ENCODE measurements at regions not wholly inside any gene's neighbourhood (a gene's known extent, or its start where the extent isn't known, plus 50 kb on each side); places are given as distances from the start of the nearest gene placed in this dataset.

DNA sequence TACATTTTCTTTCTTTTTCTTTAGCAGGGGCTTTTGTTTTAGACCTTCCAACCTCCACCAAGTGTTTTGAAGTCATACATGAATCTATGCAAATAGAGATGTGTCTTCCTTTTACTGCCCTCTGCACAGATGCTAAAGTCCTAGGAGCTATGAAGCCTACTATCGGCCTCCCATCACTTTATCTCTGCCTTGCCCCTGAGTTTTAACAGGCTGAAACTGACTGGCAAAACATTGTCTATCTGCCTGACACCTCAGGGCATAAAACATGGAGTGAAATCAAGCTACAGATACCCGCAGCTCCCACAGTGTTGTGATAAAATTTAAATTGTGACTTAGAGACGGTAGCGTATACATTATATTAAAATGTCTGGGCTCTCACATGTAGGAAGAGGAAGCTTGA is 604.6 kb upstream of the C9orf72 start:
- DNase-seq (ENCODE audit: low spot score) (no peak), ATAC-seq (no peak), FAIRE-seq (no peak)
- H3K79me2 ChIP-seq (ENCODE audit: insufficient read depth, low read length): no peaks in the 10 kb centered on the region
- H3K27ac ChIP-seq (ENCODE audit: extremely low read length, insufficient read depth, low read length): no peak overlapping the region
- CTCF ChIA-PET (ENCODE audit: low intra/inter-chr PET ratio, low total read pairs): no interaction called here
- no peak for TF ChIP-seq HOXA5 (CRISPR knock-in tag; IDR thresholded peaks at IDR 0.05)
- no peak for TF ChIP-seq MTA3 (CRISPR knock-in tag; IDR thresholded peaks at IDR 0.05)
- TF ChIP-seq TGIF2 (CRISPR knock-in tag; IDR thresholded peaks at IDR 0.05): no peak
- TF ChIP-seq TCF7 (IDR thresholded peaks at IDR 0.05; ENCODE audit: low read depth): no peak
- TF ChIP-seq YEATS2 (CRISPR knock-in tag; IDR thresholded peaks at IDR 0.05; ENCODE audit: borderline replicate concordance): no peak
- no peak for TF ChIP-seq PHB2 (IDR thresholded peaks at IDR 0.05; ENCODE audit: partially characterized antibody)
- in situ Hi-C loops (cut with HindIII; ENCODE audit: extremely low pct_ligation_motif_present, low pct_unique_long_range_greater_than_20kb) (no loop called here), intact Hi-C loops (cut with micrococcal nuclease; ENCODE audit: unreplicated experiment) (no loop called here)
- no peaks in the 10 kb centered on the region for H3K4me1 ChIP-seq (ENCODE audit: insufficient read depth, low read length)
- no TSS peak for BruUV-seq (replicated peaks)
- H3K27me3 ChIP-seq (ENCODE audit: control insufficient read depth in 1 of 2, insufficient read depth in 2 of 2, low read length in 2 of 2): no peaks in the 10 kb centered on the region
- H3K4me2 ChIP-seq (ENCODE audit: low read depth, low read length): no peak overlapping the region
- H4K20me1 ChIP-seq (ENCODE audit: insufficient read depth, low read length): no peaks in the 10 kb centered on the region
- WGBS (ENCODE audit: low lambda C conversion rate): 33% methylated on average over 4 of the region's 4 CpGs
- H3K36me3 ChIP-seq (replicated peaks in 1 of 2; ENCODE audit: control insufficient read depth in 1 of 2, insufficient read depth in 2 of 2, low read length in 2 of 2): no peaks in the 10 kb centered on the region
- POLR2A ChIA-PET: no interaction called here
- H3K9me3 ChIP-seq (ENCODE audit: low read length): no peaks in the 10 kb centered on the region
- no peak overlapping the region for H3K4me3 ChIP-seq (replicated peaks in 1 of 3; ENCODE audit: insufficient read depth in 1 of 3, low read depth in 2 of 3, low read length in 3 of 3)
- no peak overlapping the region for H3K9ac ChIP-seq (ENCODE audit: insufficient read depth, low read depth, low read length)
- H2AFZ ChIP-seq (ENCODE audit: low read length): no peak overlapping the region

- in situ Hi-C loops (cut with HindIII; ENCODE audit: extremely low pct_ligation_motif_present, low pct_unique_long_range_greater_than_20kb): no loop called here
- no peak for TF ChIP-seq ATAD3A (CRISPR knock-in tag; IDR thresholded peaks at IDR 0.05)
- TF ChIP-seq, protein P1, sequence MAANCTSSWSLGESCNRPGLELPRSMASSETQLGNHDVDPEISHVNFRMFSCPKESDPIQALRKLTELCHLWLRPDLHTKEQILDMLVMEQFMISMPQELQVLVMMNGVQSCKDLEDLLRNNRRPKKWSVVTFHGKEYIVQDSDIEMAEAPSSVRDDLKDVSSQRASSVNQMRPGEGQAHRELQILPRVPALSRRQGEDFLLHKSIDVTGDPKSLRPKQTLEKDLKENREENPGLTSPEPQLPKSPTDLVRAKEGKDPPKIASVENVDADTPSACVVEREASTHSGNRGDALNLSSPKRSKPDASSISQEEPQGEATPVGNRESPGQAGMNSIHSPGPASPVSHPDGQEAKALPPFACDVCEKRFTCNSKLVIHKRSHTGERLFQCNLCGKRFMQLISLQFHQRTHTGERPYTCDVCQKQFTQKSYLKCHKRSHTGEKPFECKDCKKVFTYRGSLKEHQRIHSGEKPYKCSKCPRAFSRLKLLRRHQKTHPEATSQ (CRISPR knock-in tag; IDR thresholded peaks at IDR 0.05; ENCODE audit: borderline replicate concordance): no peak
- TF ChIP-seq ZNF383 (CRISPR knock-in tag; IDR thresholded peaks at IDR 0.05; ENCODE audit: borderline replicate concordance): no peak
- TF ChIP-seq NR2F6 (IDR thresholded peaks at IDR 0.05): no peak
- no peak for TF ChIP-seq NR2F6 (CRISPR knock-in tag; IDR thresholded peaks at IDR 0.05)
- no peak for TF ChIP-seq KLF12 (CRISPR knock-in tag; IDR thresholded peaks at IDR 0.05; ENCODE audit: borderline replicate concordance)
- TF ChIP-seq ZFAT (CRISPR knock-in tag; conservative IDR thresholded peaks at IDR 0.05): no peak
- TF ChIP-seq ZNF253 (CRISPR knock-in tag; IDR thresholded peaks at IDR 0.05; ENCODE audit: borderline replicate concordance): no peak
- TF ChIP-seq, protein P2, sequence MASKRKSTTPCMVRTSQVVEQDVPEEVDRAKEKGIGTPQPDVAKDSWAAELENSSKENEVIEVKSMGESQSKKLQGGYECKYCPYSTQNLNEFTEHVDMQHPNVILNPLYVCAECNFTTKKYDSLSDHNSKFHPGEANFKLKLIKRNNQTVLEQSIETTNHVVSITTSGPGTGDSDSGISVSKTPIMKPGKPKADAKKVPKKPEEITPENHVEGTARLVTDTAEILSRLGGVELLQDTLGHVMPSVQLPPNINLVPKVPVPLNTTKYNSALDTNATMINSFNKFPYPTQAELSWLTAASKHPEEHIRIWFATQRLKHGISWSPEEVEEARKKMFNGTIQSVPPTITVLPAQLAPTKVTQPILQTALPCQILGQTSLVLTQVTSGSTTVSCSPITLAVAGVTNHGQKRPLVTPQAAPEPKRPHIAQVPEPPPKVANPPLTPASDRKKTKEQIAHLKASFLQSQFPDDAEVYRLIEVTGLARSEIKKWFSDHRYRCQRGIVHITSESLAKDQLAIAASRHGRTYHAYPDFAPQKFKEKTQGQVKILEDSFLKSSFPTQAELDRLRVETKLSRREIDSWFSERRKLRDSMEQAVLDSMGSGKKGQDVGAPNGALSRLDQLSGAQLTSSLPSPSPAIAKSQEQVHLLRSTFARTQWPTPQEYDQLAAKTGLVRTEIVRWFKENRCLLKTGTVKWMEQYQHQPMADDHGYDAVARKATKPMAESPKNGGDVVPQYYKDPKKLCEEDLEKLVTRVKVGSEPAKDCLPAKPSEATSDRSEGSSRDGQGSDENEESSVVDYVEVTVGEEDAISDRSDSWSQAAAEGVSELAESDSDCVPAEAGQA (IDR thresholded peaks at IDR 0.05; ENCODE audit: low read depth): no peak
- TF ChIP-seq, protein P2 (CRISPR knock-in tag; IDR thresholded peaks at IDR 0.05; ENCODE audit: borderline replicate concordance): no peak
These were observed 606.6 kb upstream of the C9orf72 start for GRCh38 chr9:28179893-28180292.

More at GRCh38 chr9:28179893-28180292, 606.6 kb upstream of the C9orf72 start:
- WGBS (ENCODE audit: low lambda C conversion rate): 0% methylated on average over 2 of the region's 2 CpGs
- Histone ChIP-seq H3K27me3 (ENCODE audit: control insufficient read depth in 1 of 2, insufficient read depth in 2 of 2, low read length in 2 of 2) (no peaks in the 10 kb centered on the region), H3K36me3 (replicated peaks in 1 of 2; ENCODE audit: control insufficient read depth in 1 of 2, insufficient read depth in 2 of 2, low read length in 2 of 2) (no peaks in the 10 kb centered on the region), H3K9me3 (ENCODE audit: low read length) (no peaks in the 10 kb centered on the region), H3K4me2 (ENCODE audit: low read depth, low read length) (no peak overlapping the region), H3K27ac (ENCODE audit: extremely low read length, insufficient read depth, low read length) (no peak overlapping the region), H3K4me1 (ENCODE audit: insufficient read depth, low read length) (no peaks in the 10 kb centered on the region), H3K9ac (ENCODE audit: insufficient read depth, low read depth, low read length) (no peak overlapping the region), H3K4me3 (replicated peaks in 1 of 3; ENCODE audit: insufficient read depth in 1 of 3, low read depth in 2 of 3, low read length in 3 of 3) (no peak overlapping the region), H2AFZ (ENCODE audit: low read length) (no peak overlapping the region), H3K79me2 (ENCODE audit: insufficient read depth, low read length) (no peaks in the 10 kb centered on the region), H4K20me1 (ENCODE audit: insufficient read depth, low read length) (no peaks in the 10 kb centered on the region)
- no TSS peak for BruUV-seq (replicated peaks)
- intact Hi-C loops (cut with micrococcal nuclease; ENCODE audit: unreplicated experiment): no loop called here
- FAIRE-seq (no peak), DNase-seq (ENCODE audit: low spot score) (no peak), ATAC-seq (no peak)
- POLR2A ChIA-PET: no interaction called here
- CTCF ChIA-PET (ENCODE audit: low intra/inter-chr PET ratio, low total read pairs): no interaction called here
